ENCODE measurements at regions not wholly inside any gene's neighbourhood (a gene's known extent, or its start where the extent isn't known, plus 50 kb on each side); places are given as distances from the start of the nearest gene placed in this dataset.
"Not testable (repeated sequence)": the region's sequence is repeated elsewhere in the genome, so short reads cannot be mapped to it uniquely, and the experiment has no call there.

GRCh38 chr1:143651350-143651992, 320.3 kb downstream of the FAM72C start:
- Histone ChIP-seq H2AFZ (ENCODE audit: control insufficient read depth, low read length) (no peak overlapping the region), H3K27me3 (ENCODE audit: control insufficient read depth, extremely low read depth, insufficient read depth, low read length) (peaks cover 33% of the 10 kb centered on the region), H3K4me3 (ENCODE audit: control insufficient read depth in 2 of 3, extremely low read depth in 1 of 3, insufficient read depth in 2 of 3, low read depth in 1 of 3, low read length in 3 of 3) (no peak overlapping the region), H3K4me2 (ENCODE audit: control insufficient read depth, extremely low read depth, insufficient read depth, low read depth, low read length) (no peak overlapping the region), H3K79me2 (ENCODE audit: control insufficient read depth, insufficient read depth, low read length) (no peaks in the 10 kb centered on the region), H3K9ac (ENCODE audit: control insufficient read depth, extremely low read depth, insufficient read depth, low read length) (no peak overlapping the region), H3K9me3 (ENCODE audit: control insufficient read depth, low read depth, low read length) (peaks cover 3% of the 10 kb centered on the region), H3K27ac (ENCODE audit: control insufficient read depth, insufficient read depth, low read length) (no peak overlapping the region), H3K36me3 (ENCODE audit: control insufficient read depth in 2 of 2, extremely low read depth in 1 of 2, insufficient read depth in 2 of 2, low read length in 2 of 2) (no peaks in the 10 kb centered on the region), H4K20me1 (ENCODE audit: control insufficient read depth, extremely low read depth, insufficient read depth, low read length) (no peaks in the 10 kb centered on the region), H3K4me1 (ENCODE audit: control insufficient read depth, extremely low read depth, insufficient read depth, low read length) (no peaks in the 10 kb centered on the region), H3K9me1 (ENCODE audit: control insufficient read depth, extremely low read depth, insufficient read depth, low read length) (no peaks in the 10 kb centered on the region)
- TF ChIP-seq EZH2 (IDR thresholded peaks at IDR 0.05; ENCODE audit: low read length) (no peak), CTCF (optimal IDR thresholded peaks at IDR 0.05 in 1 of 3, IDR thresholded peaks at IDR 0.05 in 1 of 3, conservative IDR thresholded peaks at IDR 0.05 in 1 of 3; ENCODE audit: extremely low read depth in 1 of 3, insufficient read depth in 2 of 3, low read length in 3 of 3) (no peak)
- FAIRE-seq (no peak), DNase-seq (ENCODE audit: low read depth, low spot score) (no peak)
- dilution Hi-C loops (cut with MboI; ENCODE audit: extremely low pct_ligation_motif_present, low sequenced_read_pairs) = no loop called here

- H3K79me2 ChIP-seq (ENCODE audit: control insufficient read depth, insufficient read depth, low read length); H4K20me1 ChIP-seq (ENCODE audit: control insufficient read depth, extremely low read depth, insufficient read depth, low read length); H3K4me1 ChIP-seq (ENCODE audit: control insufficient read depth, extremely low read depth, insufficient read depth, low read length); H3K36me3 ChIP-seq (ENCODE audit: control insufficient read depth in 2 of 2, extremely low read depth in 1 of 2, insufficient read depth in 2 of 2, low read length in 2 of 2); FAIRE-seq; H3K9me3 ChIP-seq (ENCODE audit: control insufficient read depth, low read depth, low read length); H3K4me3 ChIP-seq (ENCODE audit: control insufficient read depth in 2 of 3, extremely low read depth in 1 of 3, insufficient read depth in 2 of 3, low read depth in 1 of 3, low read length in 3 of 3); H3K4me2 ChIP-seq (ENCODE audit: control insufficient read depth, extremely low read depth, insufficient read depth, low read depth, low read length); H3K9me1 ChIP-seq (ENCODE audit: control insufficient read depth, extremely low read depth, insufficient read depth, low read length); H2AFZ ChIP-seq (ENCODE audit: control insufficient read depth, low read length); DNase-seq (ENCODE audit: low read depth, low spot score); H3K9ac ChIP-seq (ENCODE audit: control insufficient read depth, extremely low read depth, insufficient read depth, low read length); H3K27ac ChIP-seq (ENCODE audit: control insufficient read depth, insufficient read depth, low read length); dilution Hi-C loops (cut with MboI; ENCODE audit: extremely low pct_ligation_motif_present, low sequenced_read_pairs): not testable (repeated sequence)
- H3K27me3 ChIP-seq (ENCODE audit: control insufficient read depth, extremely low read depth, insufficient read depth, low read length) = peaks cover 20% of the 10 kb centered on the region
Observed at GRCh38 chr1:143644035-143644434, 327.8 kb downstream of the FAM72C start.

Measured in keratinocyte (primary cell).